MM.1S (cell line): ENCODE measurements at regions not wholly inside any gene's neighbourhood (a gene's known extent, or its start where the extent isn't known, plus 50 kb on each side); places are given as distances from the start of the nearest gene placed in this dataset.

Experiments used
- DNase-seq: peaks from one replicate; pipeline ENCODE4 v3.0.0-alpha.2; 2015
- H2AFZ ChIP-seq: fragments of 300-600 bp; sonication (generic); 2 replicates; pipeline ENCODE4 v1.6.0; 2016; ENCODE audit warnings: antibody characterized with exemption, low read length
- H3F3A ChIP-seq: fragments of 300-600 bp; sonication (generic); 2 replicates; pipeline ENCODE4 v1.6.1; 2016; ENCODE audit warnings: mild to moderate bottlenecking, antibody characterized with exemption, low read length, moderate library complexity, mixed read lengths; ENCODE audit not compliant: insufficient read depth
- H3K27ac ChIP-seq: fragments of 300-600 bp; sonication (generic); 2 replicates; pipeline ENCODE4 v1.5.1; 2016; ENCODE audit warnings: mild to moderate bottlenecking, low read length
- H3K27me3 ChIP-seq: fragments of 300-600 bp; sonication (generic); replicated peaks from 2 replicates; pipeline ENCODE4 v1.6.0; 2016; ENCODE audit warnings: low read length; ENCODE audit not compliant: insufficient read depth
- H3K36me3 ChIP-seq: fragments of 300-600 bp; sonication (generic); replicated peaks from 2 replicates; pipeline ENCODE4 v1.6.1; 2016; ENCODE audit warnings: mild to moderate bottlenecking, low read length, mixed read lengths; ENCODE audit not compliant: insufficient read depth
- H3K4me1 ChIP-seq: fragments of 300-600 bp; sonication (generic); 2 replicates; pipeline ENCODE4 v1.6.1; 2016; ENCODE audit warnings: low read length, mixed read lengths
- H3K4me2 ChIP-seq: fragments of 300-600 bp; sonication (generic); 2 replicates; pipeline ENCODE4 v1.6.0; 2016; ENCODE audit warnings: low read depth, low read length
- H3K4me3 ChIP-seq: fragments of 300-600 bp; sonication (generic); 2 replicates; pipeline ENCODE4 v1.5.1; 2016; ENCODE audit warnings: low read length, mixed read lengths
- H3K79me2 ChIP-seq: fragments of 300-600 bp; sonication (generic); 2 replicates; pipeline ENCODE4 v1.6.1; 2016; ENCODE audit warnings: mixed run types, low read length, mixed read lengths
- H3K9ac ChIP-seq: fragments of 300-600 bp; sonication (generic); 2 replicates; pipeline ENCODE4 v1.6.1; 2016; ENCODE audit warnings: low read length, mixed read lengths
- H3K9me2 ChIP-seq: fragments of 300-600 bp; sonication (generic); replicated peaks from 2 replicates; pipeline ENCODE4 v1.6.1; 2016; ENCODE audit warnings: mild to moderate bottlenecking, low read length, mixed read lengths; ENCODE audit not compliant: insufficient read depth
- H3K9me3 ChIP-seq: fragments of 300-600 bp; sonication (generic); replicated peaks from 2 replicates; pipeline ENCODE4 v1.6.1; 2016; ENCODE audit warnings: mild to moderate bottlenecking, low read length, mixed read lengths; ENCODE audit not compliant: insufficient read depth
- H4K20me1 ChIP-seq: fragments of 300-600 bp; sonication (generic); 2 replicates; pipeline ENCODE4 v1.6.1; 2016; ENCODE audit warnings: mild to moderate bottlenecking, low read length, moderate library complexity, mixed read lengths; ENCODE audit not compliant: insufficient read depth
- CTCF ChIP-seq: fragments of 300-600 bp; sonication (generic); IDR thresholded peaks from 2 replicates; pipeline ENCODE4 v1.5.1; 2016; ENCODE audit warnings: antibody characterized with exemption, low read length, mixed read lengths
- EZH2 ChIP-seq: fragments of 300-600 bp; sonication (generic); optimal IDR thresholded peaks from 2 replicates; pipeline ENCODE3; 2017; ENCODE audit warnings: low read depth, mild to moderate bottlenecking, antibody characterized with exemption, low read length, mixed read lengths
- EZH2phosphoT487 ChIP-seq: fragments of 300-600 bp; sonication (generic); IDR thresholded peaks from 2 replicates; pipeline ENCODE4 v1.6.1; 2018; ENCODE audit warnings: antibody characterized with exemption, low read length

GRCh38 chr3:181808053-181808452 is 96.3 kb downstream of the SOX2 start:
- H3K36me3 ChIP-seq, result no peaks in the 10 kb centered on the region
- H2AFZ ChIP-seq, result no peak overlapping the region
- no peak overlapping the region for H3K4me3 ChIP-seq
- no peaks in the 10 kb centered on the region for H4K20me1 ChIP-seq
- H3K27ac ChIP-seq, result no peak overlapping the region
- TF ChIP-seq EZH2 (no peak), CTCF (no peak), EZH2phosphoT487 (no peak)
- no peaks in the 10 kb centered on the region for H3K4me1 ChIP-seq
- H3F3A ChIP-seq, result no peaks in the 10 kb centered on the region
- H3K4me2 ChIP-seq, result no peak overlapping the region
- DNase-seq, result no peak
- H3K9me2 ChIP-seq, result no peaks in the 10 kb centered on the region
- no peaks in the 10 kb centered on the region for H3K27me3 ChIP-seq
- no peaks in the 10 kb centered on the region for H3K79me2 ChIP-seq
- H3K9ac ChIP-seq, result no peak overlapping the region
- no peaks in the 10 kb centered on the region for H3K9me3 ChIP-seq

- Histone ChIP-seq H3K4me3 (no peak overlapping the region), H3K4me2 (no peak overlapping the region)
- TF ChIP-seq CTCF (no peak), EZH2phosphoT487 (no peak), EZH2 (no peak)
These were observed 112.0 kb downstream of the SOX2 start for GRCh38 chr3:181823716-181824115.

GRCh38 chr3:181824961-181825360 is 113.2 kb downstream of the SOX2 start:
- H3K4me1 ChIP-seq, result no peaks in the 10 kb centered on the region
- no peaks in the 10 kb centered on the region for H3F3A ChIP-seq
- DNase-seq, result no peak
- H3K9ac ChIP-seq, result no peak overlapping the region
- no peak overlapping the region for H3K4me3 ChIP-seq
- H3K79me2 ChIP-seq, result no peaks in the 10 kb centered on the region
- H3K36me3 ChIP-seq, result no peaks in the 10 kb centered on the region
- no peak overlapping the region for H3K27ac ChIP-seq
- H4K20me1 ChIP-seq, result no peaks in the 10 kb centered on the region
- no peaks in the 10 kb centered on the region for H3K9me2 ChIP-seq
- H3K4me2 ChIP-seq, result no peak overlapping the region
- no peak for TF ChIP-seq EZH2
- no peak for TF ChIP-seq CTCF
- no peak for TF ChIP-seq EZH2phosphoT487
- no peaks in the 10 kb centered on the region for H3K9me3 ChIP-seq
- H3K27me3 ChIP-seq, result no peaks in the 10 kb centered on the region
- H2AFZ ChIP-seq, result no peak overlapping the region

More at GRCh38 chr3:181823716-181824115, 112.0 kb downstream of the SOX2 start:
- Histone ChIP-seq H3K36me3 (no peaks in the 10 kb centered on the region), H3K9ac (no peak overlapping the region), H4K20me1 (no peaks in the 10 kb centered on the region), H3K9me2 (no peaks in the 10 kb centered on the region), H3K27me3 (no peaks in the 10 kb centered on the region), H3K9me3 (no peaks in the 10 kb centered on the region), H2AFZ (no peak overlapping the region), H3K79me2 (no peaks in the 10 kb centered on the region), H3K27ac (no peak overlapping the region), H3F3A (no peaks in the 10 kb centered on the region), H3K4me1 (no peaks in the 10 kb centered on the region)
- no peak for DNase-seq
